ENCODE measurements at regions not wholly inside any gene's neighbourhood (a gene's known extent, or its start where the extent isn't known, plus 50 kb on each side); places are given as distances from the start of the nearest gene placed in this dataset.

DNA sequence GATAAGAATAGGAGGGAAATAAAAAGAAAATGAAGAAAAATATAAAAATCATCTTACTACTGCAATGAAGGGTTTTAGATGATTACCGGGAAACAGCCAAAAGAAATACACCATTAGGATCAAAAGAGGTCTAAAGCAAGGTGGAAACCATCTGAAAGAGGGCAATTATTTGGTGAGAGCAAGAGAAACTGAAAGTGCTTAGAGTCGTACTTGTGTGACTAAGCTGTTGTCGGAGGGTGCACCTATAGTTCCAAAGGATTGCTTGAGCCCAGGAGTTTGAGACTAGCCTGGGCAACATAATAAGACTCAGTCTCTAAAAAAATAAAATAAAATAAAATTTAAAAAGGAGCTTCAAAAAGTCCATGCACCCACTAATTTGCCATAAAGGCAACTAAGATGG is 169.5 kb downstream of the DKK1 start:
- Histone ChIP-seq H3K9ac (ENCODE audit: low read depth, low read length) (no peak overlapping the region), H3K4me2 (ENCODE audit: insufficient read depth, low read length) (no peak overlapping the region), H3K79me2 (ENCODE audit: insufficient read depth, low read length) (no peaks in the 10 kb centered on the region), H3K36me3 (ENCODE audit: insufficient read depth, low read length) (no peaks in the 10 kb centered on the region), H3K27me3 (ENCODE audit: insufficient read depth, low read length, poor library complexity) (no peaks in the 10 kb centered on the region), H3K9me3 (ENCODE audit: insufficient read depth, low read length, severe bottlenecking) (no peaks in the 10 kb centered on the region), H4K20me1 (ENCODE audit: insufficient read depth, low read length) (no peaks in the 10 kb centered on the region), H3K4me3 (ENCODE audit: low read depth in 1 of 2, low read length in 2 of 2) (no peak overlapping the region), H3K4me1 (ENCODE audit: insufficient read depth, low read length) (no peaks in the 10 kb centered on the region), H3K27ac (ENCODE audit: low read length) (no peak overlapping the region), H2AFZ (ENCODE audit: low read depth, low read length) (no peak overlapping the region)
- DNase-seq, result no peak
- ATAC-seq (ENCODE audit: insufficient read depth, low read depth), result peak; percentile 42; the same call in 1 of the 3 replicates
- TF ChIP-seq EZH2 (IDR thresholded peaks at IDR 0.05; ENCODE audit: borderline replicate concordance, low read depth, low read length, severe bottlenecking) (no peak), CTCF (IDR thresholded peaks at IDR 0.05; ENCODE audit: borderline replicate concordance, extremely low read depth, low read length, poor library complexity, severe bottlenecking) (no peak)

DNA sequence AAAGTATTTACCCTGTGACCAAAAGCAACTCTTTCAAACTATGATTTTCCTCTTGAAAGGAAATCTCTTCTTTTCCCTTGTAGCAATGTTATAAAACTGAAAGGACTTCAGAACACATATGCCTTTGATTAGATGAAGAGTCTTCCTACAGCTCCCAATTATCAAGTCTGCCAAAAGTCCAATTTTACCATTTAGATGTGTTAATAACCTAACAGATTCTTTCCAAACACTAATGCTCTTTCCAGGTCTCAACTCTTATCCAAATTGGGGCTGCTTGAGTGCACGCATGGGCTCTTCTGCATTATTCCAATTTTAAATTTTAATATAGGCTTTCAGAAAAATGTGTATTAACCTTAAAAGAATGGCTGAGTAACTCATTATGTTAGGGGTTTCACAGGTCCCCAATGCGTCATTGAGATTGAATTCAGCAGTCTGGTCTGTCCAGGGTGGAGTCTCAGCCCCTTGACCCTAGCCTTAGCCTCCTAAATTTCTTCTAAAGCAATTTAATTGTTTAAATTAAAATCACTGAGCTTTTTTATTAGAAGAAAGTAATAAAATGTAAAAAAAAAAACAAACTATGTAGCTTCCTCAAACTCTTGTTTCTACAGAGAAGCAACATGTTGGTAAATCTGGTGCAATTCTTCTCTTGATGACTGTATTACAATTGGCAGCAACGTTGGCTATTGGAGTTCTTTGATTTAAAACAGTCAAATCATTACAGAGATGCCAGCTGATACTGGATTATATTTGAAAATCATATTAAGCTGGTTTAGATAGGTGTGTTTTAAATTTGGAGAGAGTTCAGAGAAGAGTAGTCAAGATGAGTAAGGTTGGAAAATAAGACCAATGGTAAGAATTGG is 170.4 kb downstream of the DKK1 start:
- Histone ChIP-seq H3K27me3 (ENCODE audit: insufficient read depth, low read length, poor library complexity) (no peaks in the 10 kb centered on the region), H3K4me1 (ENCODE audit: insufficient read depth, low read length) (no peaks in the 10 kb centered on the region), H3K27ac (ENCODE audit: low read length) (no peak overlapping the region), H3K36me3 (ENCODE audit: insufficient read depth, low read length) (no peaks in the 10 kb centered on the region), H3K9ac (ENCODE audit: low read depth, low read length) (no peak overlapping the region), H4K20me1 (ENCODE audit: insufficient read depth, low read length) (no peaks in the 10 kb centered on the region), H3K9me3 (ENCODE audit: insufficient read depth, low read length, severe bottlenecking) (no peaks in the 10 kb centered on the region), H3K4me3 (ENCODE audit: low read depth in 1 of 2, low read length in 2 of 2) (no peak overlapping the region), H2AFZ (ENCODE audit: low read depth, low read length) (no peak overlapping the region), H3K4me2 (ENCODE audit: insufficient read depth, low read length) (no peak overlapping the region), H3K79me2 (ENCODE audit: insufficient read depth, low read length) (no peaks in the 10 kb centered on the region)
- no peak for TF ChIP-seq EZH2 (IDR thresholded peaks at IDR 0.05; ENCODE audit: borderline replicate concordance, low read depth, low read length, severe bottlenecking)
- no peak for TF ChIP-seq CTCF (IDR thresholded peaks at IDR 0.05; ENCODE audit: borderline replicate concordance, extremely low read depth, low read length, poor library complexity, severe bottlenecking)
- no peak for DNase-seq
- ATAC-seq (ENCODE audit: insufficient read depth, low read depth), result no peak

DNA sequence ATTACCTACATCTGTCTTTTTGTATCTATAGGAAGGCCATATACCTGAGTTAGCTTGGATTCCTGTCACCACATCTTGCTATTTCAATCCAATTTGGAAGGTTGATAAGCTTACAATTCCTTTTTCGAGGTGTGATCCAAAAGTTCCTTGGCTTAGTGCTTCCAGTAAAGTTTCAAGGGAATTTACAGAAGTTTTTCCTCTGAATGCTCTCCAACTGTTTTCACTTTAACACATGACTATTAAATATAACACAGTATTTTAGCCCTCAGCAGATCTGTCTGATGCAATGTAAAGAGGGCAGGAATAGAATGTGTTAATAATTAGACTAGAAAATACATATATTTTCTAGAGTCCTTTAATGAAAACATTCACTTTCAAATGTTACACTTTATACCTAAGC is 171.4 kb downstream of the DKK1 start:
- no peak overlapping the region for H2AFZ ChIP-seq (ENCODE audit: low read depth, low read length)
- no peak for TF ChIP-seq CTCF (IDR thresholded peaks at IDR 0.05; ENCODE audit: borderline replicate concordance, extremely low read depth, low read length, poor library complexity, severe bottlenecking)
- TF ChIP-seq EZH2 (IDR thresholded peaks at IDR 0.05; ENCODE audit: borderline replicate concordance, low read depth, low read length, severe bottlenecking), result no peak

More for the DNA sequence above, 171.4 kb downstream of the DKK1 start:
- no peaks in the 10 kb centered on the region for H3K4me1 ChIP-seq (ENCODE audit: insufficient read depth, low read length)
- H3K27ac ChIP-seq (ENCODE audit: low read length), result no peak overlapping the region
- H4K20me1 ChIP-seq (ENCODE audit: insufficient read depth, low read length), result no peaks in the 10 kb centered on the region
- no peak overlapping the region for H3K4me2 ChIP-seq (ENCODE audit: insufficient read depth, low read length)
- no peaks in the 10 kb centered on the region for H3K36me3 ChIP-seq (ENCODE audit: insufficient read depth, low read length)
- H3K9me3 ChIP-seq (ENCODE audit: insufficient read depth, low read length, severe bottlenecking), result no peaks in the 10 kb centered on the region
- no peaks in the 10 kb centered on the region for H3K27me3 ChIP-seq (ENCODE audit: insufficient read depth, low read length, poor library complexity)
- H3K79me2 ChIP-seq (ENCODE audit: insufficient read depth, low read length), result no peaks in the 10 kb centered on the region
- DNase-seq (no peak), ATAC-seq (ENCODE audit: insufficient read depth, low read depth) (no peak)
- no peak overlapping the region for H3K9ac ChIP-seq (ENCODE audit: low read depth, low read length)
- H3K4me3 ChIP-seq (ENCODE audit: low read depth in 1 of 2, low read length in 2 of 2), result no peak overlapping the region

Measured in DND-41 (cell line).